Testis (tissue), 2 donors: ENCODE measurements at regions not wholly inside any gene's neighbourhood (a gene's known extent, or its start where the extent isn't known, plus 50 kb on each side); places are given as distances from the start of the nearest gene placed in this dataset.

Experiments used
- DNase-seq: peaks from one replicate; pipeline ENCODE4 v3.0.0-alpha.2; 2019
- H3K27ac ChIP-seq, 2 donors: fragments of 200-600 bp; sonication (generic); one replicate each; pipeline ENCODE4 v1.5.1; 2019
- H3K27me3 ChIP-seq: fragments of 200-600 bp; sonication (generic); one replicate; pipeline ENCODE4 v1.5.1; 2019
- H3K36me3 ChIP-seq: fragments of 200-600 bp; sonication (generic); one replicate; pipeline ENCODE4 v1.5.1; 2017; ENCODE audit warnings: low read depth; ENCODE audit errors: missing control alignments
- H3K4me1 ChIP-seq: fragments of 200-600 bp; sonication (generic); one replicate; pipeline ENCODE4 v1.5.1; 2019
- H3K4me3 ChIP-seq, 2 donors: fragments of 200-600 bp; sonication (generic); one replicate each; pipeline ENCODE4 v1.5.1; 2017 to 2019
- H3K9me3 ChIP-seq: fragments of 200-600 bp; sonication (generic); one replicate; pipeline ENCODE4 v1.5.1; 2017
- POLR2A ChIP-seq: fragments of 450-650 bp; IDR thresholded peaks from one replicate; pipeline ENCODE4 v1.6.1; 2017; ENCODE audit warnings: antibody characterized with exemption, mild to moderate bottlenecking, moderate library complexity
- WGBS, 2 donors: methylation state at CpG; one replicate each; pipeline ENCODE4 v1.1.5; 2018; 5-methylcytosine and 5-hydroxymethylcytosine counted together
- intact Hi-C: fragments of 100-400 bp; cut with DNase I; formaldehyde crosslinking; loops from one replicate; pipeline ENCODE4 v1.15.1; 2023; ENCODE audit warnings: low total_unique reads
- TF ChIP-seq, protein P1 (sequence below), 3 experiments: fragments of 450-650 bp in 2 of 3; fragments of 200-600 bp in 1 of 3; sonication (generic) in 1 of 3; IDR thresholded peaks; one replicate each; pipeline ENCODE4 v1.5.1; 2016 to 2019; ENCODE audit warnings: antibody characterized with exemption in 3 of 3, mild to moderate bottlenecking in 2 of 3, moderate library complexity in 1 of 3

DNA sequence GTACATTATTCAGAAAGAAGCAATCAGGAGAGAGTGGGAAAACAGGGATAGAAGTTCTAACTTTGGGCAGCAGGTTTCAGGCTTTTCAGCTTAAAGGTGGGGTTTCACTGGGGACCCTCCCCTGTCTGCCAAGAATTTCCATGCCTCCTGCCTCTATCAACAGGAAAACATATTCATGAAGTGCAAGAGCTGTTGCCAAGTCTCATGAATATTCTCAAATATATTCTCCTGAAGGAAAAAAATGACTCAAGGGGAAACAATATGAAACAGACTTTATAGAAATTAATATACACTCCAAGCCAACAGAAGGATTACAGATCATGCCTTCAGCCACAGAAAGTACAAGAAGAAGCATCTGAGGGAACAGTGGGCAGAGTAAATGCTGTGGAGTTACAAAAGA lies 713.3 kb upstream of the ADAMTS5 start:
- TF ChIP-seq, protein P1, sequence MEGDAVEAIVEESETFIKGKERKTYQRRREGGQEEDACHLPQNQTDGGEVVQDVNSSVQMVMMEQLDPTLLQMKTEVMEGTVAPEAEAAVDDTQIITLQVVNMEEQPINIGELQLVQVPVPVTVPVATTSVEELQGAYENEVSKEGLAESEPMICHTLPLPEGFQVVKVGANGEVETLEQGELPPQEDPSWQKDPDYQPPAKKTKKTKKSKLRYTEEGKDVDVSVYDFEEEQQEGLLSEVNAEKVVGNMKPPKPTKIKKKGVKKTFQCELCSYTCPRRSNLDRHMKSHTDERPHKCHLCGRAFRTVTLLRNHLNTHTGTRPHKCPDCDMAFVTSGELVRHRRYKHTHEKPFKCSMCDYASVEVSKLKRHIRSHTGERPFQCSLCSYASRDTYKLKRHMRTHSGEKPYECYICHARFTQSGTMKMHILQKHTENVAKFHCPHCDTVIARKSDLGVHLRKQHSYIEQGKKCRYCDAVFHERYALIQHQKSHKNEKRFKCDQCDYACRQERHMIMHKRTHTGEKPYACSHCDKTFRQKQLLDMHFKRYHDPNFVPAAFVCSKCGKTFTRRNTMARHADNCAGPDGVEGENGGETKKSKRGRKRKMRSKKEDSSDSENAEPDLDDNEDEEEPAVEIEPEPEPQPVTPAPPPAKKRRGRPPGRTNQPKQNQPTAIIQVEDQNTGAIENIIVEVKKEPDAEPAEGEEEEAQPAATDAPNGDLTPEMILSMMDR (IDR thresholded peaks at IDR 0.05): no peak
- no peak for TF ChIP-seq POLR2A
- Histone ChIP-seq H3K27me3 (no peaks in the 10 kb centered on the region), H3K27ac (no peak overlapping the region), H3K4me1 (no peaks in the 10 kb centered on the region), H3K9me3 (no peaks in the 10 kb centered on the region), H3K4me3 (no peak overlapping the region), H3K36me3 (no peaks in the 10 kb centered on the region)
- no peak for DNase-seq
- intact Hi-C loops: no loop called here

DNA sequence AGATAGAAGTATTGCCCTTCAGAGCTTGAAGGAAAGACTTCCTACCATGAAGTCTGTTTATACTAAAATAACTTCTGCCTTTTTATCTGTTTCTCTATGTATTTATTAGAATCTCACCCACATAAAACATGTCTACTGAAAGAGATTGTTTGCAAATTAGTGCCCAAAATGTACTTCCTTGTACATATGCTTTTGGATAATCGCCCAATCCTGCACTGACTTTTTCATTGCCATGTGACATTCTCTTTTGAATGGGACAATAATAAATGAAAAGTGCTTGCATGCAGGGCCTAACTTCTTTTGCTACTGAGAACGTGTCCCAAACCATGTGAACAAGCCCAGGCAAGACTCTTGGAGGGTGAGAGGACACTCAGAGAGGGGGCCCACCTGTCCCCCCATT lies 711.6 kb upstream of the ADAMTS5 start:
- Histone ChIP-seq H3K27me3 (no peaks in the 10 kb centered on the region), H3K4me1 (no peaks in the 10 kb centered on the region), H3K4me3 (no peak overlapping the region), H3K9me3 (no peaks in the 10 kb centered on the region), H3K27ac (no peak overlapping the region), H3K36me3 (no peaks in the 10 kb centered on the region)
- intact Hi-C loops: no loop called here
- DNase-seq: no peak
- no peak for TF ChIP-seq POLR2A
- TF ChIP-seq, protein P1 (IDR thresholded peaks at IDR 0.05): no peak
- WGBS, 2 donors: 83 to 90% methylated on average over 2 of the region's 2 CpGs

DNA sequence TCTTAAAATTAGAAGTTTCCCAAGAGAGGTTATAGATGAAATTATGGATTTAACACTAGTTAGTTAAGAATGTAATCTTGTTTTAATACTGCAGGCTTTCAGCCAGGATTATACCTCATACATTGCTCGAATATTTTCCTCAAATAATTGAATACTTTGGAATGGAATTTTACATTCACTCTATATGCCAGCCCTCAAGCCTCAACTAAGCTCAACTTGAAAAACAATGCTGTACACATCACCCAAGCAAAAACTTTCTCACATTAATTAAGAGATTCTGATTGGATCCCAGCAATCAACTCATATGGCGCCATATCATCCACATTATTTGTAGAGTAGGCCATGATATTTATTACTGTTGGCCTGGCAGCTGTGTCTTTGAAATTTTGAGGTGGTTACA lies 710.7 kb upstream of the ADAMTS5 start:
- WGBS, 2 donors: 46 to 75% methylated on average over 2 of the region's 2 CpGs
- no peaks in the 10 kb centered on the region for H3K36me3 ChIP-seq
- no peak for TF ChIP-seq POLR2A
- TF ChIP-seq, protein P1 (IDR thresholded peaks at IDR 0.05): no peak
- DNase-seq: no peak
- H3K9me3 ChIP-seq: no peaks in the 10 kb centered on the region
- H3K4me3 ChIP-seq: no peak overlapping the region
- H3K27me3 ChIP-seq: no peaks in the 10 kb centered on the region
- no peak overlapping the region for H3K27ac ChIP-seq
- intact Hi-C loops: no loop called here
- no peaks in the 10 kb centered on the region for H3K4me1 ChIP-seq

DNA sequence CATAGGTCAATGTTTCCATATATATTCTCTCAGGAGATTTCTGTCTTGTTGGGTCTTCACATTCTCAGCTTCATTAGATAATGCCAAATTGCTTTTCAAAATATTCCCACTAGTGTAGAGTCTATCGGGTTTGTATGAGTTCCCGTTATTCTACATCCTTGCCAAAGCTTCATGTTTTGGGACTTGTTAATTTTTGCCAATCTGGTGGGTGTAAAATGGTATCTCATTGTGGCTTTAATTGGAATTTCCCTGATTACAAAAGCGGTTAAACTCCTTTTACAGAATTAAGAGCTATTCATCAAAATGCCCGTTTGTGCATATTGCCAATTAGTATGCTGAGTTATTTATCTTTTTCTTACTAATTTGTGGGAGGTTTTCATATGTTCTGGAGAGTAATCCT lies 708.4 kb upstream of the ADAMTS5 start:
- no peaks in the 10 kb centered on the region for H3K27me3 ChIP-seq
- no peaks in the 10 kb centered on the region for H3K9me3 ChIP-seq
- no peak for DNase-seq
- WGBS, 2 donors: 39 to 54% methylated on average over 4 of the region's 4 CpGs
- H3K4me1 ChIP-seq: no peaks in the 10 kb centered on the region
- H3K36me3 ChIP-seq: no peaks in the 10 kb centered on the region
- no peak overlapping the region for H3K4me3 ChIP-seq
- TF ChIP-seq POLR2A: no peak
- TF ChIP-seq, protein P1 (IDR thresholded peaks at IDR 0.05): no peak
- intact Hi-C loops: no loop called here
- H3K27ac ChIP-seq: no peak overlapping the region

DNA sequence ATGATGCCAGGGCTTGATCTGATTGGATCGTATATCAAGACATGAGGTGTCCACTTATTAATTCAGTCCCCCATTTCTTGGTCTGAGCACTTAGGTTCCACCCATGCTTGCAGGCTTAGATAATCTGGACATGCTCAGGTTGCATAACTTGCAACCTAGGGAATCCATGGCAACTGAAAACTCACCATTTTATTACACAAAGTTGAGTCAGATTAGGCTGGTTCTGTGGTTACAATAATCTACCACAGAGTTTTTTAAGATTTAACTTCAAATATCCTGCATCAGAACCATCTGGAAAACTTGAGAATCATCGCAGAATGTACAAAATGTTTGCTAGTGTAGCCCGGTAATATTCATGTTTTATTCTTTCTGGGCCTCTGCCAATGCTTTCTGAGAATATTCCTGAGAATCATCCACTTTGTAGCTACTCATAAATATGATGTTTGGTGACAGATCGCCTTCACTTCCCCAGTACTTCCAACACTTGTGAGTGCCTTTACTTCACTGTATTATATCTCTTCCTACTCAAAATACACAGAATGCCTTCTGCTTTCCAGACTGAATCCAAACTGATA lies 707.2 kb upstream of the ADAMTS5 start:
- Histone ChIP-seq H3K9me3 (no peaks in the 10 kb centered on the region), H3K27ac (no peak overlapping the region), H3K4me3 (no peak overlapping the region), H3K27me3 (no peaks in the 10 kb centered on the region), H3K4me1 (no peaks in the 10 kb centered on the region), H3K36me3 (no peaks in the 10 kb centered on the region)
- intact Hi-C loops: no loop called here
- no peak for DNase-seq
- 78 to 79% methylated on average over 4 of the region's 4 CpGs for WGBS, 2 donors
- TF ChIP-seq, protein P1 (IDR thresholded peaks at IDR 0.05): no peak
- TF ChIP-seq POLR2A: no peak
